ENCODE measurements at regions not wholly inside any gene's neighbourhood (a gene's known extent, or its start where the extent isn't known, plus 50 kb on each side); places are given as distances from the start of the nearest gene placed in this dataset.

DNA sequence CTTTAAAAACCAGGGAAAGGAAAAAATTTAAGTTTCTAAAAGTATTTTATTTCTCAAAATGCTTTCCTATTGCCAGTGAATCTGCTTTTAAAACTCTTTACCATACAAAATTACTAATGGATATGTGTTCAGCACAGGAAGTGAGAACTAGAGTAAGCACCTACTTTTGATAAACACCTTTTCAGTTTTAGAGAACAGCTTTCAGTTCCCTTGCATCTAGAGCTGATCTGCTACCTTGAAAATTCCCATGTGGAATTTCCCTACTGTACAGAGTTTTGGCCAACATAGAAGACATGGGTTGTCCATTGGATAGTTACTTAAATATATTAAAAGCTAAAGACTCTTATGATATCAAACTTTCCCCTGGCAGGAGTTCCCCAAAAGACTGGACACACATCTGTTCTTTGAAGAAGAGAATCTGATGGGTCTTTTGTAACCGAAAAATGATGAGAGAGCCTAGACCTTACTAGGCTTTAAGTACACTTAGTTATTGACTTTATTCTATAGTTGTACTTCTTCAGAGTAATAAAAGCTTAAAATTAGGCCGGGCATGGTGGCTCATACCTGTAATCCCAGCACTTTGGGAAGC lies 112.1 kb upstream of the CNTNAP4 start:
- Histone ChIP-seq H4K20me1 (ENCODE audit: insufficient read depth, poor library complexity, severe bottlenecking) (no peaks in the 10 kb centered on the region), H3K79me2 (no peaks in the 10 kb centered on the region), H2AFZ (no peak overlapping the region), H3K4me2 (no peak overlapping the region), H3K36me3 (replicated peaks; ENCODE audit: insufficient read depth, low read depth) (no peaks in the 10 kb centered on the region), H3K9me3 (ENCODE audit: low read depth) (no peaks in the 10 kb centered on the region), H3K27me3 (no peaks in the 10 kb centered on the region), H3K9me2 (replicated peaks; ENCODE audit: insufficient read depth) (no peaks in the 10 kb centered on the region), H3K4me1 (ENCODE audit: insufficient read depth) (no peaks in the 10 kb centered on the region), H3K27ac (no peak overlapping the region), H3K4me3 (no peak overlapping the region)
- 95% methylated on average over 2 of the region's 2 CpGs for WGBS (ENCODE audit: low lambda C conversion rate, missing lambda C conversion rate)
- no peak for TF ChIP-seq EZH2 (IDR thresholded peaks at IDR 0.05; ENCODE audit: borderline replicate concordance)
- TF ChIP-seq, protein P1, sequence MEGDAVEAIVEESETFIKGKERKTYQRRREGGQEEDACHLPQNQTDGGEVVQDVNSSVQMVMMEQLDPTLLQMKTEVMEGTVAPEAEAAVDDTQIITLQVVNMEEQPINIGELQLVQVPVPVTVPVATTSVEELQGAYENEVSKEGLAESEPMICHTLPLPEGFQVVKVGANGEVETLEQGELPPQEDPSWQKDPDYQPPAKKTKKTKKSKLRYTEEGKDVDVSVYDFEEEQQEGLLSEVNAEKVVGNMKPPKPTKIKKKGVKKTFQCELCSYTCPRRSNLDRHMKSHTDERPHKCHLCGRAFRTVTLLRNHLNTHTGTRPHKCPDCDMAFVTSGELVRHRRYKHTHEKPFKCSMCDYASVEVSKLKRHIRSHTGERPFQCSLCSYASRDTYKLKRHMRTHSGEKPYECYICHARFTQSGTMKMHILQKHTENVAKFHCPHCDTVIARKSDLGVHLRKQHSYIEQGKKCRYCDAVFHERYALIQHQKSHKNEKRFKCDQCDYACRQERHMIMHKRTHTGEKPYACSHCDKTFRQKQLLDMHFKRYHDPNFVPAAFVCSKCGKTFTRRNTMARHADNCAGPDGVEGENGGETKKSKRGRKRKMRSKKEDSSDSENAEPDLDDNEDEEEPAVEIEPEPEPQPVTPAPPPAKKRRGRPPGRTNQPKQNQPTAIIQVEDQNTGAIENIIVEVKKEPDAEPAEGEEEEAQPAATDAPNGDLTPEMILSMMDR (IDR thresholded peaks at IDR 0.05; ENCODE audit: poor library complexity) = no peak
- no peak for TF ChIP-seq EZH2phosphoT487 (IDR thresholded peaks at IDR 0.05; ENCODE audit: low read depth, severe bottlenecking, unreplicated experiment)
- no peak for DNase-seq (ENCODE audit: low spot score)

DNA sequence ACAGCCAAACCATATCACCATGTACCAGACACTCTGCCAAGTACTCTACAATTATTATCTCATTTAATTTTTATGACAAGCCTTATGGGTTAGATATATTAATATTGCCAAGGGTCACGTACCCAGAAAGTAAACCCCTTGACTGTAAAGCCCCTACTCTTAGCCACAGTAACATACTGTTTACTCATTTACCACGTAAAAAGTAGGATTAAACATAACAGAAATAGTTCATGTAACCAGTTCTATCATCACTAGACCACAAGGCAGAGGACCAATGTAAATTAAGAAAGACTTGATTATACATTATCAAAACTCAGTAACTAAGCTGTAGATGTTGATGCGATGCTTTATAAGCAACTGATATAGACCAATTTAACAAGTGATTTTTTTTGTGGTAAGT lies 101.5 kb upstream of the CNTNAP4 start:
- no peaks in the 10 kb centered on the region for H4K20me1 ChIP-seq (ENCODE audit: insufficient read depth, poor library complexity, severe bottlenecking)
- H3K9me3 ChIP-seq (ENCODE audit: low read depth) = peaks cover 7% of the 10 kb centered on the region
- DNase-seq (ENCODE audit: low spot score) = no peak
- H3K9me2 ChIP-seq (replicated peaks; ENCODE audit: insufficient read depth) = no peaks in the 10 kb centered on the region
- no peaks in the 10 kb centered on the region for H3K27me3 ChIP-seq
- H3K36me3 ChIP-seq (replicated peaks; ENCODE audit: insufficient read depth, low read depth) = no peaks in the 10 kb centered on the region
- H3K4me1 ChIP-seq (ENCODE audit: insufficient read depth) = no peaks in the 10 kb centered on the region
- TF ChIP-seq, protein P1 (IDR thresholded peaks at IDR 0.05; ENCODE audit: poor library complexity) = no peak
- TF ChIP-seq EZH2phosphoT487 (IDR thresholded peaks at IDR 0.05; ENCODE audit: low read depth, severe bottlenecking, unreplicated experiment) = no peak
- no peak for TF ChIP-seq EZH2 (IDR thresholded peaks at IDR 0.05; ENCODE audit: borderline replicate concordance)
- H3K79me2 ChIP-seq = no peaks in the 10 kb centered on the region
- no peak overlapping the region for H3K4me2 ChIP-seq
- no peak overlapping the region for H3K27ac ChIP-seq
- H2AFZ ChIP-seq = no peak overlapping the region
- 77% methylated on average over 3 of the region's 3 CpGs for WGBS (ENCODE audit: low lambda C conversion rate, missing lambda C conversion rate)
- no peak overlapping the region for H3K4me3 ChIP-seq

DNA sequence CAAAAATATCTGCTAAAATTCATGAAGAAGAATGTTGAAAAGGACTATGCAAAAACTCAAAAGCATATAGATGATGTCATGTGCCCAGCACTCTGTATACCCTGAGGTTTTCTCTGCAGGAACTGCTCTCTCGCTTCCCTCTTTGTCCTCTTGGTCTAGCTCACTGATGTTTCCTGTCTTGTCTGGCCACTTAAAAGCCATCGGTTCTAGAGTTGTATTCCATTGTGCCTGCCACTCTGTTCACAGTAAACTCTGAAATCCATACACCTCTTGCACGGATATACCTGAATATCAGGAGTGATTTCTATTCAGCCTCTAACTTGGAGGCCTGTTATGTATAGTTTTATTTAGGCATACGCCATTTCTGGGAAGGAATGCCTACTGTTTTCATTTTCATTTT lies 101.0 kb upstream of the CNTNAP4 start:
- no peak for DNase-seq (ENCODE audit: low spot score)
- no peaks in the 10 kb centered on the region for H4K20me1 ChIP-seq (ENCODE audit: insufficient read depth, poor library complexity, severe bottlenecking)
- no peak overlapping the region for H2AFZ ChIP-seq
- TF ChIP-seq EZH2 (IDR thresholded peaks at IDR 0.05; ENCODE audit: borderline replicate concordance) (no peak), EZH2phosphoT487 (IDR thresholded peaks at IDR 0.05; ENCODE audit: low read depth, severe bottlenecking, unreplicated experiment) (no peak)
- TF ChIP-seq, protein P1 (IDR thresholded peaks at IDR 0.05; ENCODE audit: poor library complexity) = no peak
- peaks cover 7% of the 10 kb centered on the region for H3K9me3 ChIP-seq (ENCODE audit: low read depth)
- H3K4me2 ChIP-seq = no peak overlapping the region
- no peaks in the 10 kb centered on the region for H3K79me2 ChIP-seq
- H3K9me2 ChIP-seq (replicated peaks; ENCODE audit: insufficient read depth) = no peaks in the 10 kb centered on the region
- H3K4me1 ChIP-seq (ENCODE audit: insufficient read depth) = no peaks in the 10 kb centered on the region
- no peak overlapping the region for H3K4me3 ChIP-seq
- H3K27me3 ChIP-seq = no peaks in the 10 kb centered on the region
- WGBS (ENCODE audit: low lambda C conversion rate, missing lambda C conversion rate) = 85% methylated on average over 4 of the region's 4 CpGs
- no peaks in the 10 kb centered on the region for H3K36me3 ChIP-seq (replicated peaks; ENCODE audit: insufficient read depth, low read depth)
- H3K27ac ChIP-seq = no peak overlapping the region

Measured in hepatocyte (in vitro differentiated cells).